DLD1 (cell line): ENCODE measurements at regions not wholly inside any gene's neighbourhood (a gene's known extent, or its start where the extent isn't known, plus 50 kb on each side); places are given as distances from the start of the nearest gene placed in this dataset.

Experiments
- in situ Hi-C: cut with HindIII; loops from 2 replicates; pipeline ENCODE4 v1.10.0; 2017; ENCODE audit warnings: low sequenced_read_pairs

DNA sequence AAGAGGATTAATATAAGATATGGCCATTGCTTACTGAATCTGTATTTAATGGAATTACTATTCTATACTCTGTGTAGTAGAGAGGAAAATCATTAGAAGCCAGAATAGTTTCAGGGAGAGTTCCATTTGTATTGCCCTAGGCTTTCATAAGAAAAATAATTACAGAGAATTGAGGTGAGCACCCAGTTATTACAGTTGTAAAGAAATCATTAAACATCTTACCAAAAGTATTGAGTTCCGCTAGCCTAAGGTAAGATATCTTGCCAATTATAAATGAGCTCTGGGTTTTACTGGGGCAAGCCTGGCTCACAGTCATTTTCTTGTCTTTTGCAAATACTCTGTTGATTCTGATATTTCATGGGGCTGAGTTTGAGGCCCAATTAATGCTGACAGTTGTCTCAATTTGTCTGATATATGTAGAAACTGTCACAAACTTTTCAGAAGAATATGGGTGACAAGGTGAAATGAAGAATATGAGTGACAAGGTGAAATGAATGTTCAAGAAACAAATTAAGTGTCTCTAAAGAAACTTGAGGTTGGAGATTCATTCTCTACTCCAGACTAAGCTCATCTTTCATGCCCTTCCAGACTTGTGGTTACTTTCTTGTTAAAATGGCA is 127.8 kb downstream of the PTGER3 start:
- in situ Hi-C loops: no loop called here
